ENCODE measurements at regions not wholly inside any gene's neighbourhood (a gene's known extent, or its start where the extent isn't known, plus 50 kb on each side); places are given as distances from the start of the nearest gene placed in this dataset.
A peak's percentile ranks its signal among the peaks of the same experiment; 100 is the strongest.

DNA sequence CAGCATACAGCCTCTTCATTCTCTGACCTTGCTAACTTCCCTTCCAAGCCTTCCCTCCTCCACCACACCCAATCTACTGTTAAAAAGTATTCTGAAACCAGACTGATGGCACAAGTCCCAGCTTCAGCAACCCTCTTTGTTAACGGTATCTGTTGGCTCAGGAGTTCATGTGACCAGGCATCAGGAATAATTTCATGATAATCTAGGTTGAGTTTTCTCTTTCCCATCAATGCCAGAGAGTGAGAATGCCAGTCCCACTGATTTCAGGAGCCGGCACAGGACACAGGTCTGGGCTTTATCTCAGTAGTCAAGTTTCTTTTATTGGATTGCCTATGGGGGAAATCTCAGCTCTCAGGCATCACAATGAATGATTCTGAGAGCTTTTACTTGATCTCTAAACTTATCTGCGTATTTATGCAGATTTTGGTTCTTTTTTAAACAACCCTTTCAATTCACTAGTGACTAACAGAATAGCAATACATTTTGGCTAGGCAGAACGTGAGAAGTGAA is 231.0 kb upstream of the LYZL1 start:
- TF ChIP-seq, protein P1, sequence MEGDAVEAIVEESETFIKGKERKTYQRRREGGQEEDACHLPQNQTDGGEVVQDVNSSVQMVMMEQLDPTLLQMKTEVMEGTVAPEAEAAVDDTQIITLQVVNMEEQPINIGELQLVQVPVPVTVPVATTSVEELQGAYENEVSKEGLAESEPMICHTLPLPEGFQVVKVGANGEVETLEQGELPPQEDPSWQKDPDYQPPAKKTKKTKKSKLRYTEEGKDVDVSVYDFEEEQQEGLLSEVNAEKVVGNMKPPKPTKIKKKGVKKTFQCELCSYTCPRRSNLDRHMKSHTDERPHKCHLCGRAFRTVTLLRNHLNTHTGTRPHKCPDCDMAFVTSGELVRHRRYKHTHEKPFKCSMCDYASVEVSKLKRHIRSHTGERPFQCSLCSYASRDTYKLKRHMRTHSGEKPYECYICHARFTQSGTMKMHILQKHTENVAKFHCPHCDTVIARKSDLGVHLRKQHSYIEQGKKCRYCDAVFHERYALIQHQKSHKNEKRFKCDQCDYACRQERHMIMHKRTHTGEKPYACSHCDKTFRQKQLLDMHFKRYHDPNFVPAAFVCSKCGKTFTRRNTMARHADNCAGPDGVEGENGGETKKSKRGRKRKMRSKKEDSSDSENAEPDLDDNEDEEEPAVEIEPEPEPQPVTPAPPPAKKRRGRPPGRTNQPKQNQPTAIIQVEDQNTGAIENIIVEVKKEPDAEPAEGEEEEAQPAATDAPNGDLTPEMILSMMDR (IDR thresholded peaks at IDR 0.05) = no peak
- no peak overlapping the region for H3K4me3 ChIP-seq
- ATAC-seq = peak; percentile 55
- no peaks in the 10 kb centered on the region for H3K9me3 ChIP-seq
- H3K36me3 ChIP-seq = no peaks in the 10 kb centered on the region
- H3K27me3 ChIP-seq = no peaks in the 10 kb centered on the region
- no peak overlapping the region for H3K27ac ChIP-seq
- DNase-seq = no peak
- no peaks in the 10 kb centered on the region for H3K4me1 ChIP-seq
- intact Hi-C loops (cut with DNase I) = no loop called here

DNA sequence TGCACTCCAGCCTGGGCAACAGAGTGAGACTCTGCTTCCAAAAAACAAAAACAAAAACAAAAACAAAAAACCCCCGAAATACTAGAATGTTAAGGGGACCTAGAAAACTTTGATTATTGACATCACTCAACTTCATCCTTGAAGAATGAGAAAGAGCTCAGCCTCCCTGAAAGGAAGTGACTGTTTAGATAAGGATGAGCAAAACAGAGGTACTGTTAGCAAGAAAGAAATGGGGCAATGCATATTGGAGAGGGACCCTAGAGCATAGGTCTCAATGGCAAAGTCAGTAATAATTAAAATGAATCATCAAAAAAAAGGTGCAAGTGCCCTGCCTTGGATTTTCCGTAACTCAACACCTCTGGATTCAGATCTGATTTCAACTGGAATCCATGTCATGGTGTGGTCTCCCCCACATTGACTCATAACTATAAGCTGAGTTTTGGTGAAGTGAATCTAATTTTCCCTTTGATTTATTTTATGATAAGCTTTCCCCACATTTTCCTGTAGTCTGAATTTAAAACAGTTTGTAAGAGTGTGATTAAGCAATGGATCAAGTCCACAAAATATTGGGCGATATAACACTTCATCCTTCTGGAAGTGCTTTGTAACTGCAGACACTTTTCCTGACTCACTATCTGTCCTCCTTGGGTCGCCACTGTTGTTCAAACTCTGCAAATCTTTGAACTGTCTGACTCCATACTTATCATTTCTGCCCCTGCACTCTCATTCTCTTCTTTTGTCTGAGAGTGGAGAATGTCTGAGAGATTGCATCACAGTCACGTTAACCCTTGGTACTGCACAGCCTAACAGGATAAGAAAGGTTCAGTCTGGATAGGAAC is 224.8 kb upstream of the LYZL1 start:
- ATAC-seq = no peak
- H3K27ac ChIP-seq = no peak overlapping the region
- no peaks in the 10 kb centered on the region for H3K9me3 ChIP-seq
- no peaks in the 10 kb centered on the region for H3K36me3 ChIP-seq
- no peaks in the 10 kb centered on the region for H3K27me3 ChIP-seq
- no peak overlapping the region for H3K4me3 ChIP-seq
- H3K4me1 ChIP-seq = no peaks in the 10 kb centered on the region
- TF ChIP-seq, protein P1 (IDR thresholded peaks at IDR 0.05) = no peak
- DNase-seq = no peak
- intact Hi-C loops (cut with DNase I) = no loop called here

DNA sequence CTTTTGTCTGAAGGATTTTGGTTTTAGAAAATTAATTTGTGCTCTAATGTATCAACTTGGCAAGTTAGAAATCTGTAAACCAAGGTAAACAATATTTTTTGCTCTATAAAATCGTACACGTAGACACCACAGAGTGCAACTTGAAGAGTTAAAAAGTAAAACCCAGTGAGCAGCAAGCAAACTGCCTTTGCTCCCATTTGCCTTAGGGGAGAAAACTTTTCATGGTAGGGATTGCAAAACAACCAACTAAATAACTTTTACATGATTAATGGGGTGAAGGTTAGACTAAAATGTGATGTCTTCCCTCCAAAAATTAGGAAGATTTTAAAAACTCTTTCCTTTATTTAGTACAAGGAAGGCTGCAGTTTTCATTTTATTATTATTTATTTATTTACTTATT is 224.2 kb upstream of the LYZL1 start:
- TF ChIP-seq, protein P1 (IDR thresholded peaks at IDR 0.05) = no peak
- no peak for ATAC-seq

DNA sequence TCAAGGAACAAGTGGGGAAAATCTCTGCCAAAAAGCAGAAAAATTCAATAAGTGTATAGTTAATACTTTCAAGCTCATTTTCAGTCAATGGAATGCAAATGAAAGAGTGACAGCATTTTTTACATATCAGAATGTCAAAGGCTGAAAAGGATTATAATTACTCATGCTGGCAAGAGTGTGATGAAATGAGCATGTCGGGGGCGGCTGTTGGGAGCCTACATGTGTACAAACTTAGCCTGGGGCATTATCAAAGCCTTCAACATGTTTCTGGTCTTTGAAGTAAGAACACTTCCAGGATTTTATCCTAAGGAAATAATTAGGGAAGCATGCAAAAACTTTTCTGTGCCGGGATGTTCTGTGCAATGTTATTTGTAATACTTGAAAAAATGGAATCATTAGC is 221.7 kb upstream of the LYZL1 start:
- no peaks in the 10 kb centered on the region for H3K27me3 ChIP-seq
- H3K4me1 ChIP-seq = no peaks in the 10 kb centered on the region
- H3K9me3 ChIP-seq = no peaks in the 10 kb centered on the region
- no peaks in the 10 kb centered on the region for H3K36me3 ChIP-seq
- TF ChIP-seq, protein P1 (IDR thresholded peaks at IDR 0.05) = no peak
- H3K27ac ChIP-seq = no peak overlapping the region
- H3K4me3 ChIP-seq = no peak overlapping the region
- intact Hi-C loops (cut with DNase I) = no loop called here
- ATAC-seq (no peak), DNase-seq (no peak)

More for the DNA sequence above, 224.2 kb upstream of the LYZL1 start:
- Histone ChIP-seq H3K27ac (no peak overlapping the region), H3K27me3 (no peaks in the 10 kb centered on the region), H3K9me3 (no peaks in the 10 kb centered on the region), H3K4me1 (no peaks in the 10 kb centered on the region), H3K36me3 (no peaks in the 10 kb centered on the region), H3K4me3 (no peak overlapping the region)
- intact Hi-C loops (cut with DNase I) = no loop called here
- no peak for DNase-seq

DNA sequence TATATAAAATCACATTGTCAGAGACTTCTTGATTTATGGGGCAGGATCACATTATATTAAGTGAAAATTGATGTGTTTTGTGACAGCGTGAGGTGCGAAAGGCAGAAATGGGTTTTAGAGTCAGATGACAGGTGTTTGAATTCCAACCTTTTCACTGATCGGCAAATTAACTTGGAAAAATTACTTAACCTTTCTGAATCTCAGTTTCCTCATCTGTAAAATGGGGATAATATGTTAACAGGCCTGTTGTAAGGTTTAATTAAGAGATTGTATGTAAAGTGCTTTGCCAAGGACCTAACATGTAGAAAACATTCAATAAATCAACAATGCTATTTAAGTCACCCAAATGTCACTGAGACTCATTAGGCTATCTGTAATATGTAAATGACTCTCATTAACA is 221.2 kb upstream of the LYZL1 start:
- no peak overlapping the region for H3K4me3 ChIP-seq
- no peaks in the 10 kb centered on the region for H3K9me3 ChIP-seq
- no peaks in the 10 kb centered on the region for H3K36me3 ChIP-seq
- no peaks in the 10 kb centered on the region for H3K4me1 ChIP-seq
- TF ChIP-seq, protein P1 (IDR thresholded peaks at IDR 0.05) = no peak
- H3K27me3 ChIP-seq = no peaks in the 10 kb centered on the region
- ATAC-seq (no peak), DNase-seq (no peak)
- no peak overlapping the region for H3K27ac ChIP-seq
- intact Hi-C loops (cut with DNase I) = no loop called here

All from upper lobe of right lung (tissue), 1 donor.